ENCODE measurements at regions not wholly inside any gene's neighbourhood (a gene's known extent, or its start where the extent isn't known, plus 50 kb on each side); places are given as distances from the start of the nearest gene placed in this dataset.

DNA sequence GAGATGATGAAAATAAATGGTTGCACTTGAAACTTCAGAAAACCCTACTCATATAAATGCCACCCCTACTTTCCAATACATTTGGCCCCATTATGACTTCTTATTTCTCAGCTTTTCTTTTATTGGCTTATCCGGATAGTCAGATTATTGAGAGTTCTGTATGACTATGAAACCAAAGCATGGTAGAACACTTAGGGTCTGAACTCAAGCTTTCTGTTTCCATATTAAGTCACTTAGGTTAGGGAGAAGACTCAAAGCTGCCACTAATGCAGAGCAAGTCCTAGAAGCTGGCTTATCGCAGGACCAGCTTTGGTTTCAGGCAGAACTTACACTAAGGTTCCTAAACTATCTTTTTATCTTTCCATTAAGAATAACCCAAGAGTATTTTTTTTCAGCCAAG lies 229.9 kb upstream of the CPEB2 start (continued):
- TF ChIP-seq, protein P1, sequence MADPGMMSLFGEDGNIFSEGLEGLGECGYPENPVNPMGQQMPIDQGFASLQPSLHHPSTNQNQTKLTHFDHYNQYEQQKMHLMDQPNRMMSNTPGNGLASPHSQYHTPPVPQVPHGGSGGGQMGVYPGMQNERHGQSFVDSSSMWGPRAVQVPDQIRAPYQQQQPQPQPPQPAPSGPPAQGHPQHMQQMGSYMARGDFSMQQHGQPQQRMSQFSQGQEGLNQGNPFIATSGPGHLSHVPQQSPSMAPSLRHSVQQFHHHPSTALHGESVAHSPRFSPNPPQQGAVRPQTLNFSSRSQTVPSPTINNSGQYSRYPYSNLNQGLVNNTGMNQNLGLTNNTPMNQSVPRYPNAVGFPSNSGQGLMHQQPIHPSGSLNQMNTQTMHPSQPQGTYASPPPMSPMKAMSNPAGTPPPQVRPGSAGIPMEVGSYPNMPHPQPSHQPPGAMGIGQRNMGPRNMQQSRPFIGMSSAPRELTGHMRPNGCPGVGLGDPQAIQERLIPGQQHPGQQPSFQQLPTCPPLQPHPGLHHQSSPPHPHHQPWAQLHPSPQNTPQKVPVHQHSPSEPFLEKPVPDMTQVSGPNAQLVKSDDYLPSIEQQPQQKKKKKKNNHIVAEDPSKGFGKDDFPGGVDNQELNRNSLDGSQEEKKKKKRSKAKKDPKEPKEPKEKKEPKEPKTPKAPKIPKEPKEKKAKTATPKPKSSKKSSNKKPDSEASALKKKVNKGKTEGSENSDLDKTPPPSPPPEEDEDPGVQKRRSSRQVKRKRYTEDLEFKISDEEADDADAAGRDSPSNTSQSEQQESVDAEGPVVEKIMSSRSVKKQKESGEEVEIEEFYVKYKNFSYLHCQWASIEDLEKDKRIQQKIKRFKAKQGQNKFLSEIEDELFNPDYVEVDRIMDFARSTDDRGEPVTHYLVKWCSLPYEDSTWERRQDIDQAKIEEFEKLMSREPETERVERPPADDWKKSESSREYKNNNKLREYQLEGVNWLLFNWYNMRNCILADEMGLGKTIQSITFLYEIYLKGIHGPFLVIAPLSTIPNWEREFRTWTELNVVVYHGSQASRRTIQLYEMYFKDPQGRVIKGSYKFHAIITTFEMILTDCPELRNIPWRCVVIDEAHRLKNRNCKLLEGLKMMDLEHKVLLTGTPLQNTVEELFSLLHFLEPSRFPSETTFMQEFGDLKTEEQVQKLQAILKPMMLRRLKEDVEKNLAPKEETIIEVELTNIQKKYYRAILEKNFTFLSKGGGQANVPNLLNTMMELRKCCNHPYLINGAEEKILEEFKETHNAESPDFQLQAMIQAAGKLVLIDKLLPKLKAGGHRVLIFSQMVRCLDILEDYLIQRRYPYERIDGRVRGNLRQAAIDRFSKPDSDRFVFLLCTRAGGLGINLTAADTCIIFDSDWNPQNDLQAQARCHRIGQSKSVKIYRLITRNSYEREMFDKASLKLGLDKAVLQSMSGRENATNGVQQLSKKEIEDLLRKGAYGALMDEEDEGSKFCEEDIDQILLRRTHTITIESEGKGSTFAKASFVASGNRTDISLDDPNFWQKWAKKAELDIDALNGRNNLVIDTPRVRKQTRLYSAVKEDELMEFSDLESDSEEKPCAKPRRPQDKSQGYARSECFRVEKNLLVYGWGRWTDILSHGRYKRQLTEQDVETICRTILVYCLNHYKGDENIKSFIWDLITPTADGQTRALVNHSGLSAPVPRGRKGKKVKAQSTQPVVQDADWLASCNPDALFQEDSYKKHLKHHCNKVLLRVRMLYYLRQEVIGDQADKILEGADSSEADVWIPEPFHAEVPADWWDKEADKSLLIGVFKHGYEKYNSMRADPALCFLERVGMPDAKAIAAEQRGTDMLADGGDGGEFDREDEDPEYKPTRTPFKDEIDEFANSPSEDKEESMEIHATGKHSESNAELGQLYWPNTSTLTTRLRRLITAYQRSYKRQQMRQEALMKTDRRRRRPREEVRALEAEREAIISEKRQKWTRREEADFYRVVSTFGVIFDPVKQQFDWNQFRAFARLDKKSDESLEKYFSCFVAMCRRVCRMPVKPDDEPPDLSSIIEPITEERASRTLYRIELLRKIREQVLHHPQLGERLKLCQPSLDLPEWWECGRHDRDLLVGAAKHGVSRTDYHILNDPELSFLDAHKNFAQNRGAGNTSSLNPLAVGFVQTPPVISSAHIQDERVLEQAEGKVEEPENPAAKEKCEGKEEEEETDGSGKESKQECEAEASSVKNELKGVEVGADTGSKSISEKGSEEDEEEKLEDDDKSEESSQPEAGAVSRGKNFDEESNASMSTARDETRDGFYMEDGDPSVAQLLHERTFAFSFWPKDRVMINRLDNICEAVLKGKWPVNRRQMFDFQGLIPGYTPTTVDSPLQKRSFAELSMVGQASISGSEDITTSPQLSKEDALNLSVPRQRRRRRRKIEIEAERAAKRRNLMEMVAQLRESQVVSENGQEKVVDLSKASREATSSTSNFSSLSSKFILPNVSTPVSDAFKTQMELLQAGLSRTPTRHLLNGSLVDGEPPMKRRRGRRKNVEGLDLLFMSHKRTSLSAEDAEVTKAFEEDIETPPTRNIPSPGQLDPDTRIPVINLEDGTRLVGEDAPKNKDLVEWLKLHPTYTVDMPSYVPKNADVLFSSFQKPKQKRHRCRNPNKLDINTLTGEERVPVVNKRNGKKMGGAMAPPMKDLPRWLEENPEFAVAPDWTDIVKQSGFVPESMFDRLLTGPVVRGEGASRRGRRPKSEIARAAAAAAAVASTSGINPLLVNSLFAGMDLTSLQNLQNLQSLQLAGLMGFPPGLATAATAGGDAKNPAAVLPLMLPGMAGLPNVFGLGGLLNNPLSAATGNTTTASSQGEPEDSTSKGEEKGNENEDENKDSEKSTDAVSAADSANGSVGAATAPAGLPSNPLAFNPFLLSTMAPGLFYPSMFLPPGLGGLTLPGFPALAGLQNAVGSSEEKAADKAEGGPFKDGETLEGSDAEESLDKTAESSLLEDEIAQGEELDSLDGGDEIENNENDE (IDR thresholded peaks at IDR 0.05; ENCODE audit: insufficient replicate concordance, low read length) = no peak
- TF ChIP-seq ZNF274 (IDR thresholded peaks at IDR 0.05; ENCODE audit: borderline replicate concordance, extremely low read depth, low read length) = no peak

Measured in H1 (cell line).